ENCODE measurements at regions not wholly inside any gene's neighbourhood (a gene's known extent, or its start where the extent isn't known, plus 50 kb on each side); places are given as distances from the start of the nearest gene placed in this dataset.

DNA sequence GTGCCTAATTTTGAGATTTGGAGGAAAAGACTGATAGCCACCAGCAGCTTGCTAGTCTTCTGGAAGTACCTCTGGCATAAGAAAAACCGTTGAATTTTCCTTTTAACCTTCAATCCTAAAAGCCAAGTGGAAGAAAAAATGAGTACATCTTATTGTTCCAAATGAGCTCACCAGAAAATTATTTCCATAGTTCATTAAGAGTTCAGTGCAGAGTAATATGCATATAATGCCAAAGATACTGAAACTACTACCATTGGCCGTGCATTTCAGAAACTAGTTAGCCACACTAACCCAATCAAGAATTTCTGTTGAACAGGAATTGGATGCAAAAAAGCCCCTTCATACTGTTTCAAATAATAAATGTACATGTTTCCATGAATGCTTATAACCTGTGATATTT, 607.9 kb downstream of the KCTD16 start:
- Histone ChIP-seq H3K27me3 (replicated peaks in 1 of 2; ENCODE audit: control insufficient read depth in 2 of 2, extremely low read depth in 1 of 2, insufficient read depth in 2 of 2, low read length in 1 of 2) (no peaks in the 10 kb centered on the region), H3K27ac (ENCODE audit: low read length) (no peak overlapping the region), H3K36me3 (ENCODE audit: control insufficient read depth in 2 of 2, extremely low read depth in 1 of 2, insufficient read depth in 1 of 2, low read length in 1 of 2) (no peaks in the 10 kb centered on the region), H3K4me3 (ENCODE audit: control insufficient read depth in 1 of 2, extremely low read depth in 1 of 2, low read length in 1 of 2) (no peak overlapping the region), H3K4me1 (ENCODE audit: control insufficient read depth in 1 of 2, extremely low read depth in 1 of 2, insufficient read depth in 2 of 2, low read length in 2 of 2) (no peaks in the 10 kb centered on the region), H3K9me3 (no peaks in the 10 kb centered on the region)
- Mint-ChIP-seq H3K36me3 (no peaks in the 10 kb centered on the region), H3K4me1 (no peaks in the 10 kb centered on the region), H3K27ac (no peak overlapping the region), H3K27me3 (no peaks in the 10 kb centered on the region), H3K9me3 (peaks cover 7 to 9% (median 7%) of the 10 kb centered on the region in 3 donors), H3K4me3 (no peak overlapping the region)
- POLR2A ChIA-PET: no interaction called here
- DNase-seq (no peak), ATAC-seq (replicated peaks in 1 of 4) (no peak)
- CTCF ChIA-PET: interaction anchor here in 1 of 2 donors (1.0 kb wide), 1 partner anchor 11 kb away, joined by 3 read pairs; no protein-coding TSS in a partner anchor
- WGBS (ENCODE audit: insufficient coverage): 71% methylated on average over 1 of the region's 2 CpGs

- POLR2A ChIA-PET: no interaction called here
- Histone ChIP-seq H3K9me3 (no peaks in the 10 kb centered on the region), H3K4me1 (ENCODE audit: control insufficient read depth in 1 of 2, extremely low read depth in 1 of 2, insufficient read depth in 2 of 2, low read length in 2 of 2) (no peaks in the 10 kb centered on the region), H3K4me3 (ENCODE audit: control insufficient read depth in 1 of 2, extremely low read depth in 1 of 2, low read length in 1 of 2) (no peak overlapping the region), H3K27ac (ENCODE audit: low read length) (no peak overlapping the region), H3K36me3 (ENCODE audit: control insufficient read depth in 2 of 2, extremely low read depth in 1 of 2, insufficient read depth in 1 of 2, low read length in 1 of 2) (no peaks in the 10 kb centered on the region), H3K27me3 (replicated peaks in 1 of 2; ENCODE audit: control insufficient read depth in 2 of 2, extremely low read depth in 1 of 2, insufficient read depth in 2 of 2, low read length in 1 of 2) (no peaks in the 10 kb centered on the region)
- H3K27me3 Mint-ChIP-seq: no peaks in the 10 kb centered on the region
- no peak overlapping the region for H3K27ac Mint-ChIP-seq
- H3K4me1 Mint-ChIP-seq: no peaks in the 10 kb centered on the region
- no CpG with 5 or more reads among the region's 1 CpG for WGBS (ENCODE audit: insufficient coverage)
- CTCF ChIA-PET: no interaction called here
- DNase-seq (no peak), ATAC-seq (replicated peaks in 1 of 4) (no peak)
- H3K4me3 Mint-ChIP-seq: no peak overlapping the region
- peaks cover 0 to 6% (median 4%) of the 10 kb centered on the region in 3 donors for H3K9me3 Mint-ChIP-seq
- no peaks in the 10 kb centered on the region for H3K36me3 Mint-ChIP-seq
Measured at GRCh38 chr5:144774197-144774596, 603.5 kb downstream of the KCTD16 start.

DNA sequence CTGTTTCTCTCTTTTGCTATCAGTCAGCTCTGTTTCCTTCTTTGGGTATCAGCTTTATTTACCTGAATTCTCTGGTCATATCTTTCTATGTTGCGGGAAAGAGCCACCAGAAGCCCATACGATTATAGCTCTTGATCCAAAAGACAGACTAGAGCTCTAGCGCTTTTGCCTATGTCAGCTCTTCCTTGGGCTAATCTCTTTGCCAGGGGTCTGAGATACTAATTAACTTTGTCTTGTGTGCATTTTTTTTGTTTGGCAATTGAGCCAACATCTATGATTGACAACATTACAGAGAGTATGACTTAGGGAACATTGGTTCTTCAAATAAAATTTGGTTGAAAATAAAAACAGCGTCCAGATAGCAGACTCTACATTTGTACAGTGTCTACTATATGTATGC, 603.0 kb downstream of the KCTD16 start:
- no peak for ATAC-seq (replicated peaks in 1 of 4)

GRCh38 chr5:144771802-144772201, 601.1 kb downstream of the KCTD16 start:
- no peak overlapping the region for H3K4me3 Mint-ChIP-seq
- POLR2A ChIA-PET: no interaction called here

More for the DNA sequence above, 603.0 kb downstream of the KCTD16 start:
- Mint-ChIP-seq H3K36me3 (no peaks in the 10 kb centered on the region), H3K27me3 (no peaks in the 10 kb centered on the region), H3K4me3 (no peak overlapping the region), H3K27ac (no peak overlapping the region), H3K4me1 (no peaks in the 10 kb centered on the region), H3K9me3 (peaks cover 0 to 6% (median 4%) of the 10 kb centered on the region in 3 donors)
- no peak overlapping the region for H3K4me3 ChIP-seq (ENCODE audit: control insufficient read depth in 1 of 2, extremely low read depth in 1 of 2, low read length in 1 of 2)
- H3K36me3 ChIP-seq (ENCODE audit: control insufficient read depth in 2 of 2, extremely low read depth in 1 of 2, insufficient read depth in 1 of 2, low read length in 1 of 2): no peaks in the 10 kb centered on the region
- H3K27ac ChIP-seq (ENCODE audit: low read length): no peak overlapping the region
- H3K27me3 ChIP-seq (replicated peaks in 1 of 2; ENCODE audit: control insufficient read depth in 2 of 2, extremely low read depth in 1 of 2, insufficient read depth in 2 of 2, low read length in 1 of 2): no peaks in the 10 kb centered on the region
- ChIA-PET POLR2A (no interaction called here), CTCF (no interaction called here)
- H3K4me1 ChIP-seq (ENCODE audit: control insufficient read depth in 1 of 2, extremely low read depth in 1 of 2, insufficient read depth in 2 of 2, low read length in 2 of 2): no peaks in the 10 kb centered on the region
- no peaks in the 10 kb centered on the region for H3K9me3 ChIP-seq
- no peak for DNase-seq
- WGBS (ENCODE audit: insufficient coverage): 62% methylated on average over 3 of the region's 4 CpGs

GRCh38 chr5:144742361-144742760, 571.7 kb downstream of the KCTD16 start:
- H3K27ac Mint-ChIP-seq: no peak overlapping the region
- H3K9me3 Mint-ChIP-seq: peaks cover 11 to 16% (median 12%) of the 10 kb centered on the region in 3 donors
- ChIA-PET CTCF (no interaction called here), POLR2A (no interaction called here)
- Histone ChIP-seq H3K27me3 (replicated peaks in 1 of 2; ENCODE audit: control insufficient read depth in 2 of 2, extremely low read depth in 1 of 2, insufficient read depth in 2 of 2, low read length in 1 of 2) (no peaks in the 10 kb centered on the region), H3K9me3 (no peaks in the 10 kb centered on the region), H3K4me3 (ENCODE audit: control insufficient read depth in 1 of 2, extremely low read depth in 1 of 2, low read length in 1 of 2) (no peak overlapping the region), H3K36me3 (ENCODE audit: control insufficient read depth in 2 of 2, extremely low read depth in 1 of 2, insufficient read depth in 1 of 2, low read length in 1 of 2) (no peaks in the 10 kb centered on the region), H3K27ac (ENCODE audit: low read length) (no peak overlapping the region), H3K4me1 (ENCODE audit: control insufficient read depth in 1 of 2, extremely low read depth in 1 of 2, insufficient read depth in 2 of 2, low read length in 2 of 2) (no peaks in the 10 kb centered on the region)
- no peaks in the 10 kb centered on the region for H3K27me3 Mint-ChIP-seq
- ATAC-seq (replicated peaks in 1 of 4) (no peak), DNase-seq (no peak)
- H3K36me3 Mint-ChIP-seq: no peaks in the 10 kb centered on the region
- H3K4me1 Mint-ChIP-seq: no peaks in the 10 kb centered on the region
- H3K4me3 Mint-ChIP-seq: no peak overlapping the region
- 40% methylated on average over 1 of the region's 1 CpG for WGBS (ENCODE audit: insufficient coverage)

More at GRCh38 chr5:144771802-144772201, 601.1 kb downstream of the KCTD16 start:
- Histone ChIP-seq H3K9me3 (no peaks in the 10 kb centered on the region), H3K4me3 (ENCODE audit: control insufficient read depth in 1 of 2, extremely low read depth in 1 of 2, low read length in 1 of 2) (no peak overlapping the region), H3K27ac (ENCODE audit: low read length) (no peak overlapping the region), H3K4me1 (ENCODE audit: control insufficient read depth in 1 of 2, extremely low read depth in 1 of 2, insufficient read depth in 2 of 2, low read length in 2 of 2) (no peaks in the 10 kb centered on the region), H3K36me3 (ENCODE audit: control insufficient read depth in 2 of 2, extremely low read depth in 1 of 2, insufficient read depth in 1 of 2, low read length in 1 of 2) (no peaks in the 10 kb centered on the region), H3K27me3 (replicated peaks in 1 of 2; ENCODE audit: control insufficient read depth in 2 of 2, extremely low read depth in 1 of 2, insufficient read depth in 2 of 2, low read length in 1 of 2) (no peaks in the 10 kb centered on the region)
- Mint-ChIP-seq H3K36me3 (no peaks in the 10 kb centered on the region), H3K4me1 (no peaks in the 10 kb centered on the region), H3K9me3 (peaks cover 0 to 8% (median 4%) of the 10 kb centered on the region in 3 donors), H3K27ac (no peak overlapping the region), H3K27me3 (no peaks in the 10 kb centered on the region)
- DNase-seq (no peak), ATAC-seq (replicated peaks in 1 of 4) (no peak)
- no CpG with 5 or more reads among the region's 2 CpGs for WGBS (ENCODE audit: insufficient coverage)
- CTCF ChIA-PET: no interaction called here

DNA sequence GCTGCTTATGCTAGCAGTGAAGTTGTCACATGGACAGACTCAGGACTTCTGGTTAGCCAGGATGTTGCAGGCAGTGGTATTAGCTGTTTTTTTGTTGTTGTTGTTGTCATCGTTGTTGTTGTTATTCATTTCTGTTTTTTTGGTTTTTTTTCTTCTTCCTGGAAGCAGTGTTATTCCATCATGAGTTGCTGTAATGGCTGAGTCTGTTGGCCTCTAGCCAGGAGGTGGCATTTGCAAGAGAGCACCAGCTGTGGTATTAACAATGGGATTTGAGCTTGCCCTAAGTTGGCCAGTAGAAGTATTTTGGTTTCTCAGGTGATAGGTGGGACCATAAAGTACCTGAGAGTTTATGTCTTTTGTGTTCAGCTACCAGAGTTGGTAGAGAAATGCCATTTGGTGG, 561.1 kb downstream of the KCTD16 start:
- Mint-ChIP-seq H3K9me3 (peaks cover 19 to 35% (median 29%) of the 10 kb centered on the region in 3 donors), H3K27me3 (no peaks in the 10 kb centered on the region), H3K4me3 (no peak overlapping the region), H3K4me1 (no peaks in the 10 kb centered on the region), H3K27ac (no peak overlapping the region), H3K36me3 (no peaks in the 10 kb centered on the region)
- 88% methylated on average over 1 of the region's 1 CpG for WGBS (ENCODE audit: insufficient coverage)
- Histone ChIP-seq H3K27me3 (replicated peaks in 1 of 2; ENCODE audit: control insufficient read depth in 2 of 2, extremely low read depth in 1 of 2, insufficient read depth in 2 of 2, low read length in 1 of 2) (no peaks in the 10 kb centered on the region), H3K27ac (ENCODE audit: low read length) (no peak overlapping the region), H3K4me3 (ENCODE audit: control insufficient read depth in 1 of 2, extremely low read depth in 1 of 2, low read length in 1 of 2) (no peak overlapping the region), H3K9me3 (peaks cover 6% of the 10 kb centered on the region), H3K4me1 (ENCODE audit: control insufficient read depth in 1 of 2, extremely low read depth in 1 of 2, insufficient read depth in 2 of 2, low read length in 2 of 2) (no peaks in the 10 kb centered on the region), H3K36me3 (ENCODE audit: control insufficient read depth in 2 of 2, extremely low read depth in 1 of 2, insufficient read depth in 1 of 2, low read length in 1 of 2) (no peaks in the 10 kb centered on the region)
- DNase-seq: no peak
- POLR2A ChIA-PET: no interaction called here
- CTCF ChIA-PET: interaction anchor here in 1 of 2 donors (0.6 kb wide), 1 partner anchor 1360 kb away, joined by 3 read pairs; no protein-coding TSS in a partner anchor
- no peak for ATAC-seq (replicated peaks in 1 of 4)

DNA sequence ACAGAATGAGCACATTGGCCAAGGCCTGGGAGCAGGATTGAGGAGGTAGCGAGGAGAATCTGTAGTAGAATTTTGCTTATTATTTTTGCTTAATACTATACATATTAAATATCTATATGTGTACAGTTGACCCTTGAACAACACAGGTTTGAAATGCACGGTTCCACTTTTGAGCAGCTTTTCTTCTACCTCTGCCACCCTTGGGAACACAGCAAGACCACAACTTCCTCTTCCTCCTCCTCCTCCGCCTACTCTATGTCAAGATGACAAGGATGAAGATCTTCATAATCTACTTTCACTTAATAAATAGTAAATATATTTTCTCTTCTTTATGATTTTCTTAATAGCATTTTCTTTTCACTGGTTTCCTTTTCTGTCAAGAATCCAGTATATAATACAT, 541.4 kb downstream of the KCTD16 start:
- POLR2A ChIA-PET: no interaction called here
- H3K27ac Mint-ChIP-seq: no peak overlapping the region
- ATAC-seq (replicated peaks in 1 of 4): no peak
- no peaks in the 10 kb centered on the region for H3K36me3 Mint-ChIP-seq
- Histone ChIP-seq H3K27ac (ENCODE audit: low read length) (no peak overlapping the region), H3K4me3 (ENCODE audit: control insufficient read depth in 1 of 2, extremely low read depth in 1 of 2, low read length in 1 of 2) (no peak overlapping the region), H3K9me3 (no peaks in the 10 kb centered on the region), H3K27me3 (replicated peaks in 1 of 2; ENCODE audit: control insufficient read depth in 2 of 2, extremely low read depth in 1 of 2, insufficient read depth in 2 of 2, low read length in 1 of 2) (no peaks in the 10 kb centered on the region), H3K36me3 (ENCODE audit: control insufficient read depth in 2 of 2, extremely low read depth in 1 of 2, insufficient read depth in 1 of 2, low read length in 1 of 2) (no peaks in the 10 kb centered on the region), H3K4me1 (ENCODE audit: control insufficient read depth in 1 of 2, extremely low read depth in 1 of 2, insufficient read depth in 2 of 2, low read length in 2 of 2) (no peaks in the 10 kb centered on the region)
- H3K27me3 Mint-ChIP-seq: no peaks in the 10 kb centered on the region
- no peaks in the 10 kb centered on the region for H3K4me1 Mint-ChIP-seq
- peaks cover 0 to 4% (median 4%) of the 10 kb centered on the region in 3 donors for H3K9me3 Mint-ChIP-seq
- CTCF ChIA-PET: no interaction called here
- DNase-seq: no peak
- no CpG with 5 or more reads among the region's 3 CpGs for WGBS (ENCODE audit: insufficient coverage)
- no peak overlapping the region for H3K4me3 Mint-ChIP-seq
